Myocyte (in vitro differentiated cells): ENCODE measurements at regions not wholly inside any gene's neighbourhood (a gene's known extent, or its start where the extent isn't known, plus 50 kb on each side); places are given as distances from the start of the nearest gene placed in this dataset.
"Not testable (repeated sequence)": the region's sequence is repeated elsewhere in the genome, so short reads cannot be mapped to it uniquely, and the experiment has no call there.

Experiments used
- DNase-seq: peaks from one replicate; pipeline ENCODE4 v3.0.0-alpha.2; 2012; ENCODE audit warnings: low read depth

DNA sequence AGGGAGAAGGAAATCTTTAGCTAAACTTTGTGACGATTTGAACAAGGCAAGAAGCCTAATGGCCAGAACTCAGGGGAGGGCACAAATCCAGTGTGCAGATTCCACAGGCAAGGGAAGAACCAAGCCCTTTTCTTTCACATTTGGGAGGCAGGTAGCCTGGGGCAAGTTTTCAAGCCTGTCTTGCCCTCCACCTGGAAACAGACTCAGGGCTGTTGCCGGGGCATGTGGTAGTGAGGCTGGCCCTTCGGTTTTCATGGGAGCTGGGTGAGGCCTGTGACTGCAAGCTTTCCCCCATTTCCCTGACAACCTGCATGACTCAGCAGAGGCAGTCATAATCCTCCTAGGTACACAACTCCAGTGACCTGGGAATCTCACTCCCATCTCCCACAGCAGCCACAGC, 331.6 kb upstream of the ACTRT1 start:
- DNase-seq, result not testable (repeated sequence)

DNA sequence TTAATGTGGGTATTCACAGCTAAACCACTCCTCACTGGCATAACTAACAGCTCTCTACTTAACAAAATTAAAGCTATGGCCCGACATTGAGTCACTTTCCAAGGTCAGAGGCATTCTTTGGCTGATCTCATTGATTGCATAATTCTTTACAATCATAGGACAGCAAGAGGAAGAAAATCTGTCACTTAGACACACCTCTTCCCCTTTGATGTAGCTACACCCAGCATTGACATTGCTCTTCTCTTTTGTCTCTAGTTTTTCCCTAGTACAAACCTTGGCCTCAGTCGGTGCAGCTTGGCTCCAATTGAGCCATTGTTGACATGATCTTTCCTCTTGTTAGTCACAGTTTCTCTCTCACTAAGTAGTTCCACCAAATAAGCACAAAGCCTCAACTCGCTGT, 313.3 kb upstream of the ACTRT1 start:
- DNase-seq, result no peak

DNA sequence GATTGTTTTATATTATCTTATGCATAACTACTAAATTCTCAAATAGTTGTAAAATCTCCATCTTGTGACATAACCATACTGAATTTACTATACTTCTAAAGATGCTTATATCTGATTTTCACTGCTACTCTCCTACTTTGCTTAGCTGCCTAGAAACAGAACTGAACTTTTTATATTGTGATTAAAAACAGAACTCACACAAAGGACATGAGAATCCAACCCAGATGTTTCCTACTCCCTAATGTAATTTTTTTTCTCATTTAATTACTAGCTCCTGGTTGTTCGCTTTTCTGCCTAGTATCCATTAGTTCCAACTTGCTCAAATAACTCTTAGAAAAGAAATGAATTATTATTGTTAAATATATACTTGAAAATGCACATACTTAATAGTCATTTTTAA, 283.5 kb upstream of the ACTRT1 start:
- DNase-seq, result no peak

DNA sequence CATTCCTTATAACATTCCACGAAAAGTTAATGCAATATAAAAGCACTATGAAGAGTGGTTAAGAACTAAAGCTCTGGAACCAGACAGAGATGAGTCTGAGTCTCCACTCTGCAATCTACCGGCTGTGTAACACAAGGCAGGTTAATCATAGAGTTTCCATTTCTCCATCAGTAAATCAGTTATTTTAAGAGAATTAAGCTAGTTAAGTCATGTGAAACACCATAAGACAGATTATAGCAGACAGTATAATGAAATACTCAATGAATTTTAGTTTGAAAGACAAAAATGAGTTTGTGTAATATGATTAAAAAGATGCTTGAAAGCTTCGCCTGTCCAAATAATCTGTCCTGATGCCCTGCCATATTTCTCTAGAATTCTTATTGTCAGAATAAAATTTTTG, 282.6 kb upstream of the ACTRT1 start:
- DNase-seq, result no peak

DNA sequence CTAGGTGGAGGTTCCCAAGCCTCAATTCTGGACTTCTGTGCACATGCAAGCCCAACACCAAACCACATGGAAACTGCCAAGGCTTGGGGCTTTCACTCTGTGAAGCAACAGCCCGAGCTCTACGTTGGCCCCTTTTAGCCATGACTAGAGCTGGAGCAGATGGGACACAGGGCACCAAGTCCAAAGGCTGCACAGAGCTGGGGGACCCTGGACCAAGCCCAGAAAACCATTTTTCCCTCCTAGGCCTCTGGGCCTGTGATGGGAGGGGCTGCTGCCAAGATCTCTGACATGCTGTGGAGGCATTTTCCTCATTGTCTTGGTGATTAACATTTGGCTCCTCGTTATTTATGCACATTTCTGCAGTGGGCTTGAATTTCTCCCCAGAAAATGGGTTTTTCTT, 258.7 kb upstream of the ACTRT1 start:
- DNase-seq, result no peak

DNA sequence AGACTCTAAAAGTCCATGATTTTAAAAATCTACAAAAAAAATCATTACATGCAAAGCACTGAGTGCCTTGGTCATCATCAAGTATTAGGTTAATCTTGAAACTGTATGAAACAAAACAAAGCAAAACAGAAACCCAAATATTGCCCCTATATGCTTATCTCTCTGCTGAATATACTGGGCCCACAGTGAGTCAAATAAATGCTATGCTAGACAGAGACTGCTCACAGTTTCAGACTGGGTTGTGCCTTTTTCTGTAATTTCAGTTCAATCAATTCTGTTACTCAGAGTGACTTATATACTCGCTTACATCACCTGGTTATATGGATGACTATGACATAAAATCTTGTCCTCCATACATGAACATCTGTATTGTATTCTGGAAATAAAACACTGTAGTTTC, 257.1 kb upstream of the ACTRT1 start:
- no peak for DNase-seq

DNA sequence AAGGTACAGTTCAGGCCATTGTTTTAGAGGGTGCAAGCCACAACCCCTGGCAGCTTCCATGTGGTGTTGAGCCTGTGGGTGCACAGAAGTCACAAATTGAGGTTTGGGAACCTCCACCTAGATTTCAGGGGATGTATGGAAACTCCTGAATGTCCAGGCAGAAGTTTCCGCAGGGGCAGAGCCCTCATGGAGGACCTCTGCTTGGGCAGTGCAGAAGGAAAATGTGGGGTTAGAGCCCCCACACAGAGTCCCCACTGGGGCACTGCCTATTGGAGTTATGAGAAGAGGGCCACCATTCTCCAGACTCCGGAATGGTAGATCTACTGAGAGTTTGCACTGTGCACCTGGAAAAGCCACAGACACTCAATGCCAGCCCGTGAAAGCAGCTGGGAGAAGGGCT, 242.0 kb upstream of the ACTRT1 start:
- DNase-seq, result no peak

DNA sequence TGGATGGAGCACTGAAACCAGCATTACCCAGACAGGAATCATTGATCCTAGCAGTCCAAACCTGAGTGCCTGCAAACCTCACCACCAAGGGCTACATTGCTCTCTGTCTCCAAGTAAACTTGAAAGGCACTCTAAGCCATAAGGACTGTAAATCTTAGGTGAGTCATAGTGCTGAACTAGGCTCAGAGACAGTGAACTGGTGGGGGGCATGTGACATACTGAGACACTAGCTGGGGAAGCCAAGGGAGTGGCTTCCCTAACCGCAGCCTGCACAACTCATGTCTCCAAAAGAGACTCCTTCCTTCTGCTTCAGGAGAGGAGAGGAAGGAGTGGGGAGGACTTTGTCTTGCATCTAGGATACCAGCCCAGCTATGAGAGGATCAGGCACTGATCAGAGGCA, 235.5 kb upstream of the ACTRT1 start:
- DNase-seq, result no peak

DNA sequence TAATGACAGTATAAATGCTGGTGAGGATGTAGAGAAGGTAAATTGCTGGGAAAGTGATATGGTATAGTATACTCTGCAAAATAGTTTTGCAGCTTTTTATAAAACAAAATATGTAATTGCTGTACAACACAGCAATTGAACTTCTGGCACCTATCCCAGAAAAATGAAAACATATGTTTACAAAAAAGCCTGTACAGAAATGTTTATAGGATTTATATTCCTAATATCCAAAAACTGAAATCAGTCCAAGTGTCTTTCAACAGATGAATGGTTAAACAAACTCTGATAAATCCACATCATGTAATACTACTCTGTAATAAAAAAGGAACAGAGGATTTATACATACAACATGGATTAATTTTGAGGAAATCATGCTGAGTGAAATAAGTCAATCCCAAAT, 198.4 kb upstream of the ACTRT1 start:
- no peak for DNase-seq

DNA sequence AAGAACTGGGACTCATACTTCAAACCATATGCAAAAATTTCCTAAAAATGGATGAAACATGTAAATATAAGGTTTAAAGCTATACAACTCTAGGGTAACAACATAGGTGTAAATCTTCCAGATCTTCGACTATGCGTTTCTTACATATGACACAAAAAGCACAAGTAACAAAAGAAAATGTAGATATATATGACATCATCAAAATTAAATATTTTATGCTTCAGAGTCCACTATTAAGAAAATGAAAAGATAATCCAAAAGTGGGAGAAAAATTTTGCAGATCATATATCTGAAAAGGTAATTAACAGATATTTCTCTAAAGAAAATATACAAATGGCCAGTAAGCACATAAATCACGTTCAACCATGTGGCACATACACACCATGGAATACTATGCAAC, 164.2 kb upstream of the ACTRT1 start:
- no peak for DNase-seq

DNA sequence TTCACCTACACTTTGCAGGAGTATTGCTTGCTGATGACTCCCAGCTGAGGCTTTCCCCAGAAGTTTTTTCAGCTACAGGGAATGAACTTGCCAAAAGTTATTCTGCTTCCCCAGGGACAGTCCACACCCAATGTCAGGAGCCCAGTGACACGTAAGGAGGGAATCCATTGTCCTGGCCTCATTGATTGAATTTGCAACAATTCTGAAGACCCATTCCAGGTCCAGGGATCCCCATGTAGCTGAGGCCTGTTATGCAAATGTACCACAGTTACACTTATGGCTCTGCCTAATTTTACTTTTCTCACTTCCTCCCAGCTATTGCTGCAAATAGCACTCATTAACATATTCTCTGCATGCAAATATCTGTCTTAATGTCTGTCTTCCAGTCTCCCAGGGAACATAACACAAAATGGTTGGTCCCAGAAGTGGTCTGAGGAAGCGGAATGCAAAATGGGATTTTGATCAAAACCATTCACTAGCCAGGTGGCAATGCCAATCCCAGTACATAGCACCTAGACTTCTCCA, 113.7 kb upstream of the ACTRT1 start:
- no peak for DNase-seq

DNA sequence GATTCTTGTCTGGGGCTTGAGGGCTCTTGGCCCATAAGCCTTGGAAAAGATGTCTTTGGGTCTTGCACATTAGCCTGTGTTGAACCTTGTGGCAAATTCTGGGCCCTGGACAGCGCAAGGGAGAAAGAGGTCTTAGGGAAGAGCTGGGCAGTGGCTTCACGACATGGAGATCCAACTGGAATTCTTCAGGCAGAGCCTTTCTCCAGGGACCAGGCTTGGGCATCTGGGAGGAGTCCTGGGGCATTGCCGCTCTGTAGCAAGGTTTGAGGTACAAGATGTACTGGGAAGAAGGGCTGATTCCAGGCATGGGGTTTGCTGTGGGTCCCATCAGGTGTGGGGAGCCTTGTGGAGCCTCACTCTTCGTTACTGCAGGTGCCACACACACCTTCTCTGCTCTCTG, 104.0 kb upstream of the ACTRT1 start:
- DNase-seq, result no peak

DNA sequence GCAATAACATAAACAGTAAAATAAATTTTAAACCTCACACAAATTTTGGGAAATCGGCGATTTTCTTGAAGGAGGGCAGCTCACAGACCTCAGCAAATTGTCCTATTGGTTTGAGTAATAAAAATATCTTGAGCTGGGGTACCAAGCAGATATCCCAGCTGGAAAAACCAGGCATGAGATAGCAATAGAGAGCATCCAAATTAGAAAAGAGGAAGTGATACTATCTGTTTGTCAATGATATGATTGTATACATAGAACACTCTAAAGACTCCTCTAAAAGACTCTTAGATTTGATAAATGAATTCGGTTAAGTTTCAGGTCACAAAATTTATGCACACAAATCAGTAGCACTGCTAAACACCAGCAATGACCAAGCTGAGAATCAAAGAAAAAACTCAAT, 90.5 kb upstream of the ACTRT1 start:
- no peak for DNase-seq

DNA sequence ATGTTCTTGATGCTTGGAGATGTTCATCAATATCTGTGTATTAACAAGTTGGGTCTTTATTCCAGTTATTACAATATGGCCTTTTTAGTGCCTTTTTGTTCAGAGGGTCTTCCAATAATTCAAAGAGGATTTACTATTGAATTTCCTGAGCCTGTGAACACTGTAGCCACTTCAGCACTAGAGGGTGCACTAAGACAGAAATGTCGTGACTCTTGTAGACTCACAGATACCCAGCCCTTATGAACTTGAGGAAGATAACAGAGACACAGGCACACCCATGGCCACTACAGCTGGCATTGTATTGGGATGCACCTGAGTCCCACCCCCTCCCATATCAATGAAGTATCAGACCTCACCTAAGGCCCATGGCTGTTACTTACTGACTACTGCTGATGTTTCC, 54.4 kb upstream of the ACTRT1 start:
- no peak for DNase-seq

DNA sequence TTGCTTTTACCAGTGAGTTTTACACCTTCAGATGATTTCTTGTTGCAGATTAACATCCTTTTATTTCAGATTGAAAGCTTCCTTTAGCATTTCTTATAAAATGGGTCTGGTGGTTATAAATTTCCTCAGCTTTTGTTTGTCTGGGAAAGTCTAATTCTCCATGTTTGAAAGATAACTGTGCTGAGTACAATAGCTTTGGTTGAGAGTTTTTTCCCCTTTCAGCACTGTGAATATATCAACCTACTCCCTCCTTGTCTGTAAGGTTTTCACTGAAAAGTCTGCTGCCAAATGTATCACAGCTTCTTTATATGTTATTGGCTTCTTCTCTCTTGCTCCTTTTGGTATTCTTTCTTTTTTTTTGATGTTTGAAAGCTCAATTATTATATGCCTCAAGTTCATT, 53.5 kb upstream of the ACTRT1 start:
- DNase-seq, result no peak
